ENCODE measurements at regions not wholly inside any gene's neighbourhood (a gene's known extent, or its start where the extent isn't known, plus 50 kb on each side); places are given as distances from the start of the nearest gene placed in this dataset.

DNA sequence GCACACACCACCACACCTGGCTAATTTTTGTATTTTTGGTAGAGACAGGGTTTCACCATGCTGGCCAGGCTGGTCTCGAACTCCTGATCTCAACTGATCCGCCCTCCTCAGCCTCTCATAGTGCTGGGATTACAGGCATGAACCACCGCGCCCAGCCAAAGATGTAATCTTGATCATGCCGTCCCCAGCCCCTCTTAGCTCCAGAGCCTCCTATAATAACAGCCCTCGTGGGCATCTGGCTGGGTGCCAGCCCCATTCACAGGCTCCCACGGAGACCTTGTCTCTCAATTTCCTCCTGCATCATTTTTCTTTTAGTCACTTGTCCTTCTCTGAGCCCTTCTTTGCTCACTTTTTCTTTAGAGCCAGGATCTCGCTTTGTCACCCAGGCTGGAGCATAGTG, 94.2 kb downstream of the KATNIP start (continued):
- TF ChIP-seq SP1 (CRISPR knock-in tag; conservative IDR thresholded peaks at IDR 0.05) (no peak), ATF2 (CRISPR knock-in tag; IDR thresholded peaks at IDR 0.05; ENCODE audit: borderline replicate concordance, low read depth) (no peak), ZNF671 (CRISPR knock-in tag; IDR thresholded peaks at IDR 0.05) (no peak), TP53 (CRISPR knock-in tag; IDR thresholded peaks at IDR 0.05) (no peak), NR3C1 (CRISPR knock-in tag; conservative IDR thresholded peaks at IDR 0.05; ENCODE audit: low read depth) (no peak), ATF3 (CRISPR knock-in tag; conservative IDR thresholded peaks at IDR 0.05) (no peak), NR1H2 (CRISPR knock-in tag; IDR thresholded peaks at IDR 0.05) (no peak)
- TF ChIP-seq, protein P1, sequence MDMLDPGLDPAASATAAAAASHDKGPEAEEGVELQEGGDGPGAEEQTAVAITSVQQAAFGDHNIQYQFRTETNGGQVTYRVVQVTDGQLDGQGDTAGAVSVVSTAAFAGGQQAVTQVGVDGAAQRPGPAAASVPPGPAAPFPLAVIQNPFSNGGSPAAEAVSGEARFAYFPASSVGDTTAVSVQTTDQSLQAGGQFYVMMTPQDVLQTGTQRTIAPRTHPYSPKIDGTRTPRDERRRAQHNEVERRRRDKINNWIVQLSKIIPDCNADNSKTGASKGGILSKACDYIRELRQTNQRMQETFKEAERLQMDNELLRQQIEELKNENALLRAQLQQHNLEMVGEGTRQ (CRISPR knock-in tag; IDR thresholded peaks at IDR 0.05) = no peak

DNA sequence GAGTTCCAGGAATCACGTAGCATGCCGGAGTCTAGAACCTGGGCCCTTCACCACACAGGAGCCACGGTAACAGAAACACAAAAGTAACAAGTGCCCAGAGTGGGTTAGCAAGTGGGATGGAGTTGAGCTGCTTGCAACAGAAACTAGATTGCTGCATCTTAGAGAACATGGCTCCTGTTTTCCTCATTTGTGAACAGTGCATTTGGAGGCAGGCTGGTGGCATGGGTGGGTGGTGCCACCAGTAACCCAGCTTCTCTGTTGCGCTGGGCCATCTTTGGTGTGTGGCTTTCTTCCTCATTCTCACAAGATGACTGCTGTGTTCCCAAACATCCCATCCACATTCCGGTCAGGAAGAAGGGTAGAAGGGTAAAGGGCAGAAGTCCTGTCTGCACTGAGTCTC, 95.5 kb downstream of the KATNIP start:
- ATAC-seq (no peak), DNase-seq (ENCODE audit: low spot score) (no peak)
- CTCF ChIA-PET = interaction anchor here (1.7 kb wide), 1 partner anchor 53 kb away, joined by 3 read pairs; no protein-coding TSS in a partner anchor

DNA sequence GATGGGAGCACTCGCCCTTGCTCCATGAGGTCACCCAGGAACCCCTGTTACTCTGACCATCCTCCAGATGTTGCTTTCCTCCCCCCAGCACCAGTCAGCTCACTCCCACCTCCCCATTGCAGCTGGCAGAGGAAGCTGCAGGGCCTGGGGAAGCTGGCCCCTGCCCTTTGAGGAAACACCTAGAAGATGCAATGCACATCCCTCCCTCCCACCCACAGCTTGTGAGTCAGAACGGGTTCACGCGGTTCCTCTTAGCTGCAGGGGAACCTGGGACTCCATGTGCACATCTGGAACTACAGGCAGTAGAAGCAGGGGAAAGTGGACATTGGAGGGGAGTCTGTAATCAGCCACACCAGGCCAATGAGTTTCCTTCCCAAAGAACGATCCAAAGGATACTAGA, 96.9 kb downstream of the KATNIP start:
- Mint-ChIP-seq H3K9me3 (no peaks in the 10 kb centered on the region), H3K4me1 (peaks cover 8% of the 10 kb centered on the region; the same call in 1 of the 2 replicates), H3K4me3 (no peak overlapping the region), H3K27ac (no peak overlapping the region), H3K27me3 (ENCODE audit: low read depth) (no peaks in the 10 kb centered on the region), H3K36me3 (peaks cover 4% of the 10 kb centered on the region; the same call in 1 of the 2 replicates)
- CTCF ChIA-PET = interaction anchor here (0.7 to 1.7 kb wide), 2 partner anchors 25 to 52 kb away, joined by 3 read pairs; no protein-coding TSS in a partner anchor
- POLR2A ChIA-PET = no interaction called here
- ATAC-seq (no peak), DNase-seq (ENCODE audit: low spot score) (no peak)
- TF ChIP-seq SP1 (CRISPR knock-in tag; conservative IDR thresholded peaks at IDR 0.05) (no peak), ZNF232 (CRISPR knock-in tag; IDR thresholded peaks at IDR 0.05) (no peak), ATF3 (CRISPR knock-in tag; conservative IDR thresholded peaks at IDR 0.05) (no peak), ZNF423 (CRISPR knock-in tag; IDR thresholded peaks at IDR 0.05) (no peak), E2F4 (CRISPR knock-in tag; IDR thresholded peaks at IDR 0.05; ENCODE audit: borderline replicate concordance, low read depth) (no peak), STAT6 (CRISPR knock-in tag; conservative IDR thresholded peaks at IDR 0.05; ENCODE audit: low read depth) (no peak), ESRRA (CRISPR knock-in tag; IDR thresholded peaks at IDR 0.05; ENCODE audit: borderline replicate concordance) (no peak), RORB (CRISPR knock-in tag; IDR thresholded peaks at IDR 0.05) (no peak), ELF4 (CRISPR knock-in tag; IDR thresholded peaks at IDR 0.05; ENCODE audit: low read depth) (no peak)
- TF ChIP-seq, protein P2, sequence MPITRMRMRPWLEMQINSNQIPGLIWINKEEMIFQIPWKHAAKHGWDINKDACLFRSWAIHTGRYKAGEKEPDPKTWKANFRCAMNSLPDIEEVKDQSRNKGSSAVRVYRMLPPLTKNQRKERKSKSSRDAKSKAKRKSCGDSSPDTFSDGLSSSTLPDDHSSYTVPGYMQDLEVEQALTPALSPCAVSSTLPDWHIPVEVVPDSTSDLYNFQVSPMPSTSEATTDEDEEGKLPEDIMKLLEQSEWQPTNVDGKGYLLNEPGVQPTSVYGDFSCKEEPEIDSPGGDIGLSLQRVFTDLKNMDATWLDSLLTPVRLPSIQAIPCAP (CRISPR knock-in tag; IDR thresholded peaks at IDR 0.05) = no peak
- TF ChIP-seq, protein P3, sequence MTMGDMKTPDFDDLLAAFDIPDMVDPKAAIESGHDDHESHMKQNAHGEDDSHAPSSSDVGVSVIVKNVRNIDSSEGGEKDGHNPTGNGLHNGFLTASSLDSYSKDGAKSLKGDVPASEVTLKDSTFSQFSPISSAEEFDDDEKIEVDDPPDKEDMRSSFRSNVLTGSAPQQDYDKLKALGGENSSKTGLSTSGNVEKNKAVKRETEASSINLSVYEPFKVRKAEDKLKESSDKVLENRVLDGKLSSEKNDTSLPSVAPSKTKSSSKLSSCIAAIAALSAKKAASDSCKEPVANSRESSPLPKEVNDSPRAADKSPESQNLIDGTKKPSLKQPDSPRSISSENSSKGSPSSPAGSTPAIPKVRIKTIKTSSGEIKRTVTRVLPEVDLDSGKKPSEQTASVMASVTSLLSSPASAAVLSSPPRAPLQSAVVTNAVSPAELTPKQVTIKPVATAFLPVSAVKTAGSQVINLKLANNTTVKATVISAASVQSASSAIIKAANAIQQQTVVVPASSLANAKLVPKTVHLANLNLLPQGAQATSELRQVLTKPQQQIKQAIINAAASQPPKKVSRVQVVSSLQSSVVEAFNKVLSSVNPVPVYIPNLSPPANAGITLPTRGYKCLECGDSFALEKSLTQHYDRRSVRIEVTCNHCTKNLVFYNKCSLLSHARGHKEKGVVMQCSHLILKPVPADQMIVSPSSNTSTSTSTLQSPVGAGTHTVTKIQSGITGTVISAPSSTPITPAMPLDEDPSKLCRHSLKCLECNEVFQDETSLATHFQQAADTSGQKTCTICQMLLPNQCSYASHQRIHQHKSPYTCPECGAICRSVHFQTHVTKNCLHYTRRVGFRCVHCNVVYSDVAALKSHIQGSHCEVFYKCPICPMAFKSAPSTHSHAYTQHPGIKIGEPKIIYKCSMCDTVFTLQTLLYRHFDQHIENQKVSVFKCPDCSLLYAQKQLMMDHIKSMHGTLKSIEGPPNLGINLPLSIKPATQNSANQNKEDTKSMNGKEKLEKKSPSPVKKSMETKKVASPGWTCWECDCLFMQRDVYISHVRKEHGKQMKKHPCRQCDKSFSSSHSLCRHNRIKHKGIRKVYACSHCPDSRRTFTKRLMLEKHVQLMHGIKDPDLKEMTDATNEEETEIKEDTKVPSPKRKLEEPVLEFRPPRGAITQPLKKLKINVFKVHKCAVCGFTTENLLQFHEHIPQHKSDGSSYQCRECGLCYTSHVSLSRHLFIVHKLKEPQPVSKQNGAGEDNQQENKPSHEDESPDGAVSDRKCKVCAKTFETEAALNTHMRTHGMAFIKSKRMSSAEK (CRISPR knock-in tag; IDR thresholded peaks at IDR 0.05; ENCODE audit: borderline replicate concordance) = no peak
- TF ChIP-seq, protein P4, sequence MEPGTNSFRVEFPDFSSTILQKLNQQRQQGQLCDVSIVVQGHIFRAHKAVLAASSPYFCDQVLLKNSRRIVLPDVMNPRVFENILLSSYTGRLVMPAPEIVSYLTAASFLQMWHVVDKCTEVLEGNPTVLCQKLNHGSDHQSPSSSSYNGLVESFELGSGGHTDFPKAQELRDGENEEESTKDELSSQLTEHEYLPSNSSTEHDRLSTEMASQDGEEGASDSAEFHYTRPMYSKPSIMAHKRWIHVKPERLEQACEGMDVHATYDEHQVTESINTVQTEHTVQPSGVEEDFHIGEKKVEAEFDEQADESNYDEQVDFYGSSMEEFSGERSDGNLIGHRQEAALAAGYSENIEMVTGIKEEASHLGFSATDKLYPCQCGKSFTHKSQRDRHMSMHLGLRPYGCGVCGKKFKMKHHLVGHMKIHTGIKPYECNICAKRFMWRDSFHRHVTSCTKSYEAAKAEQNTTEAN (CRISPR knock-in tag; IDR thresholded peaks at IDR 0.05) = no peak

More for the DNA sequence above, 95.5 kb downstream of the KATNIP start:
- Mint-ChIP-seq H3K27me3 (ENCODE audit: low read depth) (no peaks in the 10 kb centered on the region), H3K4me3 (no peak overlapping the region), H3K9me3 (no peaks in the 10 kb centered on the region), H3K36me3 (peaks cover 7% of the 10 kb centered on the region; the same call in 1 of the 2 replicates), H3K27ac (no peak overlapping the region), H3K4me1 (peaks cover 3% of the 10 kb centered on the region)
- no peak for TF ChIP-seq KAT7 (CRISPR knock-in tag; IDR thresholded peaks at IDR 0.05; ENCODE audit: borderline replicate concordance)
- POLR2A ChIA-PET = no interaction called here

Measured in WTC11 (cell line).